ENCODE measurements at regions not wholly inside any gene's neighbourhood (a gene's known extent, or its start where the extent isn't known, plus 50 kb on each side); places are given as distances from the start of the nearest gene placed in this dataset.

GRCh38 chr12:118513611-118514010, 137.3 kb downstream of the SUDS3 start:
- Histone ChIP-seq H3K9me2 (replicated peaks; ENCODE audit: low read depth, low read length) (no peaks in the 10 kb centered on the region), H3K79me2 (ENCODE audit: insufficient read depth, low read length) (no peaks in the 10 kb centered on the region), H3K36me3 (ENCODE audit: insufficient read depth, low read length) (no peaks in the 10 kb centered on the region), H3F3A (ENCODE audit: low read depth) (no peaks in the 10 kb centered on the region), H3K9me3 (ENCODE audit: insufficient read depth, low read depth, low read length) (no peaks in the 10 kb centered on the region), H2AFZ (ENCODE audit: low read length) (no peak overlapping the region), H3K4me3 (ENCODE audit: low read length, poor library complexity, severe bottlenecking) (no peak overlapping the region), H4K20me1 (ENCODE audit: insufficient read depth, low read length, poor library complexity, severe bottlenecking) (no peaks in the 10 kb centered on the region), H3K4me1 (ENCODE audit: insufficient read depth, low read length, poor library complexity, severe bottlenecking) (no peaks in the 10 kb centered on the region), H3K4me2 (ENCODE audit: low read depth, low read length, poor library complexity, severe bottlenecking) (no peak overlapping the region), H3K9ac (ENCODE audit: low read depth, low read length, poor library complexity, severe bottlenecking) (no peak overlapping the region), H3K27me3 (ENCODE audit: insufficient read depth, low read length, poor library complexity, severe bottlenecking) (no peaks in the 10 kb centered on the region)
- TF ChIP-seq EZH2phosphoT487 (IDR thresholded peaks at IDR 0.05; ENCODE audit: borderline replicate concordance) (no peak), CTCF (conservative IDR thresholded peaks at IDR 0.05; ENCODE audit: low read length) (no peak)

GRCh38 chr12:118514297-118514696, 137.9 kb downstream of the SUDS3 start:
- no peaks in the 10 kb centered on the region for H3K4me1 ChIP-seq (ENCODE audit: insufficient read depth, low read length, poor library complexity, severe bottlenecking)
- H3F3A ChIP-seq (ENCODE audit: low read depth) = no peaks in the 10 kb centered on the region
- no peak for TF ChIP-seq CTCF (conservative IDR thresholded peaks at IDR 0.05; ENCODE audit: low read length)
- no peak for TF ChIP-seq EZH2phosphoT487 (IDR thresholded peaks at IDR 0.05; ENCODE audit: borderline replicate concordance)
- H2AFZ ChIP-seq (ENCODE audit: low read length) = no peak overlapping the region
- H3K4me3 ChIP-seq (ENCODE audit: low read length, poor library complexity, severe bottlenecking) = no peak overlapping the region
- H4K20me1 ChIP-seq (ENCODE audit: insufficient read depth, low read length, poor library complexity, severe bottlenecking) = no peaks in the 10 kb centered on the region
- no peaks in the 10 kb centered on the region for H3K27me3 ChIP-seq (ENCODE audit: insufficient read depth, low read length, poor library complexity, severe bottlenecking)
- H3K79me2 ChIP-seq (ENCODE audit: insufficient read depth, low read length) = no peaks in the 10 kb centered on the region
- H3K4me2 ChIP-seq (ENCODE audit: low read depth, low read length, poor library complexity, severe bottlenecking) = no peak overlapping the region
- H3K9me2 ChIP-seq (replicated peaks; ENCODE audit: low read depth, low read length) = no peaks in the 10 kb centered on the region
- H3K36me3 ChIP-seq (ENCODE audit: insufficient read depth, low read length) = no peaks in the 10 kb centered on the region
- H3K9me3 ChIP-seq (ENCODE audit: insufficient read depth, low read depth, low read length) = no peaks in the 10 kb centered on the region
- no peak overlapping the region for H3K9ac ChIP-seq (ENCODE audit: low read depth, low read length, poor library complexity, severe bottlenecking)

- Histone ChIP-seq H2AFZ (ENCODE audit: low read length) (no peak overlapping the region), H3K9ac (ENCODE audit: low read depth, low read length, poor library complexity, severe bottlenecking) (no peak overlapping the region)
- TF ChIP-seq EZH2phosphoT487 (IDR thresholded peaks at IDR 0.05; ENCODE audit: borderline replicate concordance) (no peak), CTCF (conservative IDR thresholded peaks at IDR 0.05; ENCODE audit: low read length) (no peak)
Measured at GRCh38 chr12:118520214-118521035, 144.1 kb downstream of the SUDS3 start.

More at GRCh38 chr12:118520214-118521035, 144.1 kb downstream of the SUDS3 start:
- no peaks in the 10 kb centered on the region for H3K36me3 ChIP-seq (ENCODE audit: insufficient read depth, low read length)
- H3K4me2 ChIP-seq (ENCODE audit: low read depth, low read length, poor library complexity, severe bottlenecking) = no peak overlapping the region
- no peaks in the 10 kb centered on the region for H3F3A ChIP-seq (ENCODE audit: low read depth)
- no peaks in the 10 kb centered on the region for H3K27me3 ChIP-seq (ENCODE audit: insufficient read depth, low read length, poor library complexity, severe bottlenecking)
- no peaks in the 10 kb centered on the region for H3K9me3 ChIP-seq (ENCODE audit: insufficient read depth, low read depth, low read length)
- H3K4me3 ChIP-seq (ENCODE audit: low read length, poor library complexity, severe bottlenecking) = no peak overlapping the region
- no peaks in the 10 kb centered on the region for H3K9me2 ChIP-seq (replicated peaks; ENCODE audit: low read depth, low read length)
- no peaks in the 10 kb centered on the region for H3K4me1 ChIP-seq (ENCODE audit: insufficient read depth, low read length, poor library complexity, severe bottlenecking)
- H3K79me2 ChIP-seq (ENCODE audit: insufficient read depth, low read length) = no peaks in the 10 kb centered on the region
- no peaks in the 10 kb centered on the region for H4K20me1 ChIP-seq (ENCODE audit: insufficient read depth, low read length, poor library complexity, severe bottlenecking)
